ENCODE measurements at regions not wholly inside any gene's neighbourhood (a gene's known extent, or its start where the extent isn't known, plus 50 kb on each side); places are given as distances from the start of the nearest gene placed in this dataset.

GRCh38 chr4:106454581-106454980, 86.0 kb upstream of the GIMD1 start:
- TF ChIP-seq POLR2A (IDR thresholded peaks at IDR 0.05), result no peak
- TF ChIP-seq, protein P1, sequence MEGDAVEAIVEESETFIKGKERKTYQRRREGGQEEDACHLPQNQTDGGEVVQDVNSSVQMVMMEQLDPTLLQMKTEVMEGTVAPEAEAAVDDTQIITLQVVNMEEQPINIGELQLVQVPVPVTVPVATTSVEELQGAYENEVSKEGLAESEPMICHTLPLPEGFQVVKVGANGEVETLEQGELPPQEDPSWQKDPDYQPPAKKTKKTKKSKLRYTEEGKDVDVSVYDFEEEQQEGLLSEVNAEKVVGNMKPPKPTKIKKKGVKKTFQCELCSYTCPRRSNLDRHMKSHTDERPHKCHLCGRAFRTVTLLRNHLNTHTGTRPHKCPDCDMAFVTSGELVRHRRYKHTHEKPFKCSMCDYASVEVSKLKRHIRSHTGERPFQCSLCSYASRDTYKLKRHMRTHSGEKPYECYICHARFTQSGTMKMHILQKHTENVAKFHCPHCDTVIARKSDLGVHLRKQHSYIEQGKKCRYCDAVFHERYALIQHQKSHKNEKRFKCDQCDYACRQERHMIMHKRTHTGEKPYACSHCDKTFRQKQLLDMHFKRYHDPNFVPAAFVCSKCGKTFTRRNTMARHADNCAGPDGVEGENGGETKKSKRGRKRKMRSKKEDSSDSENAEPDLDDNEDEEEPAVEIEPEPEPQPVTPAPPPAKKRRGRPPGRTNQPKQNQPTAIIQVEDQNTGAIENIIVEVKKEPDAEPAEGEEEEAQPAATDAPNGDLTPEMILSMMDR (IDR thresholded peaks at IDR 0.05), result no peak
